Epithelial cell of esophagus (primary cell): ENCODE measurements at regions not wholly inside any gene's neighbourhood (a gene's known extent, or its start where the extent isn't known, plus 50 kb on each side); places are given as distances from the start of the nearest gene placed in this dataset.
A peak's percentile ranks its signal among the peaks of the same experiment; 100 is the strongest.

ENCODE experiments used
- DNase-seq: peaks from one replicate; pipeline ENCODE4 v3.0.0; 2010; ENCODE audit warnings: low read depth
- H3K4me3 ChIP-seq: 2 replicates; pipeline ENCODE4 v1.5.1; 2011; ENCODE audit warnings: mild to moderate bottlenecking, low read length, control low read depth
- CTCF ChIP-seq: IDR thresholded peaks from 2 replicates; pipeline ENCODE4 v1.5.1; 2011; ENCODE audit warnings: low read depth, mild to moderate bottlenecking, low read length, control low read depth, inconsistent platforms; ENCODE audit not compliant: insufficient read depth; ENCODE audit errors: missing control alignments

GRCh38 chr2:117717072-117717471 lies 97.4 kb upstream of the DDX18 start:
- no peak for TF ChIP-seq CTCF
- H3K4me3 ChIP-seq, result no peak overlapping the region

GRCh38 chr2:117718048-117718447 lies 96.4 kb upstream of the DDX18 start:
- no peak for DNase-seq
- no peak overlapping the region for H3K4me3 ChIP-seq

More at GRCh38 chr2:117717072-117717471, 97.4 kb upstream of the DDX18 start:
- DNase-seq, result no peak

GRCh38 chr2:117720765-117721164 lies 93.7 kb upstream of the DDX18 start:
- no peak for DNase-seq
- TF ChIP-seq CTCF, result no peak
- no peak overlapping the region for H3K4me3 ChIP-seq

More at GRCh38 chr2:117718048-117718447, 96.4 kb upstream of the DDX18 start:
- TF ChIP-seq CTCF, result no peak

- no peak for TF ChIP-seq CTCF
- H3K4me3 ChIP-seq, result no peak overlapping the region
- no peak for DNase-seq
These were observed 91.0 kb upstream of the DDX18 start for GRCh38 chr2:117723483-117723882.

GRCh38 chr2:117723888-117724434 lies 90.5 kb upstream of the DDX18 start:
- H3K4me3 ChIP-seq, result no peak overlapping the region
- peak; percentile 2 for DNase-seq
- no peak for TF ChIP-seq CTCF

GRCh38 chr2:117726747-117727146 lies 87.7 kb upstream of the DDX18 start:
- no peak for DNase-seq
- H3K4me3 ChIP-seq, result no peak overlapping the region
- TF ChIP-seq CTCF, result no peak

GRCh38 chr2:117737846-117738245 lies 76.6 kb upstream of the DDX18 start:
- no peak for TF ChIP-seq CTCF
- DNase-seq, result no peak
- no peak overlapping the region for H3K4me3 ChIP-seq
